Thyroid gland (tissue), 4 donors: ENCODE measurements at regions not wholly inside any gene's neighbourhood (a gene's known extent, or its start where the extent isn't known, plus 50 kb on each side); places are given as distances from the start of the nearest gene placed in this dataset.

ENCODE experiments used
- DNase-seq, 2 donors: peaks; one replicate each; pipeline ENCODE4 v3.0.0-alpha.2; 2019
- H3K27ac ChIP-seq, 3 donors: fragments of 200-600 bp; sonication (generic); 1 replicate in 2 of 3; 2 replicates in 1 of 3; pipeline ENCODE4 v1.5.1; 2016 to 2019; ENCODE audit warnings: mild to moderate bottlenecking in 1 of 3, moderate library complexity in 1 of 3
- H3K27me3 ChIP-seq: fragments of 200-600 bp; sonication (generic); one replicate; pipeline ENCODE4 v1.5.1; 2019
- H3K36me3 ChIP-seq, 2 donors: fragments of 200-600 bp; sonication (generic); one replicate each; pipeline ENCODE4 v1.5.1; 2016 to 2019
- H3K4me1 ChIP-seq, 2 donors: fragments of 200-600 bp; sonication (generic); one replicate each; pipeline ENCODE4 v1.5.1; 2017 to 2019
- H3K4me3 ChIP-seq, 3 donors: fragments of 200-600 bp; sonication (generic); replicated peaks in 1 of 3; 1 replicate in 2 of 3; 2 replicates in 1 of 3; pipeline ENCODE4 v1.5.1; 2016; ENCODE audit warnings: mild to moderate bottlenecking in 1 of 3
- H3K9me3 ChIP-seq: fragments of 200-600 bp; sonication (generic); one replicate; pipeline ENCODE4 v1.5.1; 2017
- POLR2A ChIP-seq, 2 donors: fragments of 450-650 bp; IDR thresholded peaks; one replicate each; pipeline ENCODE4 v1.6.1; 2017; ENCODE audit warnings: antibody characterized with exemption in 2 of 2, mild to moderate bottlenecking in 2 of 2, moderate library complexity in 1 of 2
- WGBS, 2 donors: methylation state at CpG; one replicate each; pipeline ENCODE4 v1.1.5; 2017; 5-methylcytosine and 5-hydroxymethylcytosine counted together
- intact Hi-C: fragments of 100-400 bp; cut with DNase I; formaldehyde crosslinking; loops from one replicate; pipeline ENCODE4 v1.15.1; 2023
- TF ChIP-seq, protein P1 (sequence below), 6 experiments: fragments of 200-600 bp in 3 of 6; fragments of 450-650 bp in 3 of 6; sonication (generic) in 3 of 6; IDR thresholded peaks; one replicate each; pipeline ENCODE4 v1.5.1; 2016 to 2019; ENCODE audit warnings: antibody characterized with exemption in 6 of 6, mild to moderate bottlenecking in 2 of 6, inconsistent platforms in 1 of 6, moderate library complexity in 1 of 6

DNA sequence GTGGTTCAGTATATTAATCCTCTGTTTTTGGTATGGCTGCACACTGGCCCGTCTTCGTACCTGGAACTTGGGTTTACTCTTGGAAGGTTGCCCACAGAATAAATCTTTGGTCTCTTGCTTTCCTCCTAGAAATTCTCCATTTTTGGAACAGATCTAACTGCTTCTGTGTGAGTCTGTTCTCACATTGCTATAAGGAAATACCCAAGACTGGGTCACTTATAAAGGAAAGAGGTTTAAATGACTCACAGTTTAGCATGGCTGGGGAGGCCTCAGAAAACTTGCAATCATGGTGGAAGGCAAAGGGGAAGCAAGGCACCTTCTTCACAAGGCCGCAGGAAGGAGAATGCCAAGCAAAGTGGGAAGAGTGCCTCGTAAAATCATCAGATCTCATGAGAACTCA lies 407.8 kb upstream of the PDE3A start:
- intact Hi-C loops, result no loop called here
- TF ChIP-seq, protein P1, sequence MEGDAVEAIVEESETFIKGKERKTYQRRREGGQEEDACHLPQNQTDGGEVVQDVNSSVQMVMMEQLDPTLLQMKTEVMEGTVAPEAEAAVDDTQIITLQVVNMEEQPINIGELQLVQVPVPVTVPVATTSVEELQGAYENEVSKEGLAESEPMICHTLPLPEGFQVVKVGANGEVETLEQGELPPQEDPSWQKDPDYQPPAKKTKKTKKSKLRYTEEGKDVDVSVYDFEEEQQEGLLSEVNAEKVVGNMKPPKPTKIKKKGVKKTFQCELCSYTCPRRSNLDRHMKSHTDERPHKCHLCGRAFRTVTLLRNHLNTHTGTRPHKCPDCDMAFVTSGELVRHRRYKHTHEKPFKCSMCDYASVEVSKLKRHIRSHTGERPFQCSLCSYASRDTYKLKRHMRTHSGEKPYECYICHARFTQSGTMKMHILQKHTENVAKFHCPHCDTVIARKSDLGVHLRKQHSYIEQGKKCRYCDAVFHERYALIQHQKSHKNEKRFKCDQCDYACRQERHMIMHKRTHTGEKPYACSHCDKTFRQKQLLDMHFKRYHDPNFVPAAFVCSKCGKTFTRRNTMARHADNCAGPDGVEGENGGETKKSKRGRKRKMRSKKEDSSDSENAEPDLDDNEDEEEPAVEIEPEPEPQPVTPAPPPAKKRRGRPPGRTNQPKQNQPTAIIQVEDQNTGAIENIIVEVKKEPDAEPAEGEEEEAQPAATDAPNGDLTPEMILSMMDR (IDR thresholded peaks at IDR 0.05), result no peak
- TF ChIP-seq POLR2A (IDR thresholded peaks at IDR 0.05), result no peak
- WGBS, 2 donors, result 96 to 97% methylated on average over 4 of the region's 4 CpGs

GRCh38 chr12:19962192-19962591 lies 406.1 kb upstream of the PDE3A start:
- no peak for DNase-seq
- H3K36me3 ChIP-seq, result no peaks in the 10 kb centered on the region
- H3K27me3 ChIP-seq, result no peaks in the 10 kb centered on the region
- H3K9me3 ChIP-seq, result no peaks in the 10 kb centered on the region
- intact Hi-C loops, result no loop called here
- no peak overlapping the region for H3K27ac ChIP-seq
- no peak overlapping the region for H3K4me3 ChIP-seq
- 61 to 66% methylated on average over 5 of the region's 5 CpGs for WGBS, 2 donors
- H3K4me1 ChIP-seq, result no peaks in the 10 kb centered on the region
- TF ChIP-seq, protein P1 (IDR thresholded peaks at IDR 0.05), result no peak
- TF ChIP-seq POLR2A (IDR thresholded peaks at IDR 0.05), result no peak

More for the DNA sequence above, 407.8 kb upstream of the PDE3A start:
- Histone ChIP-seq H3K4me3 (no peak overlapping the region), H3K27me3 (no peaks in the 10 kb centered on the region), H3K27ac (no peak overlapping the region), H3K36me3 (no peaks in the 10 kb centered on the region), H3K9me3 (no peaks in the 10 kb centered on the region), H3K4me1 (no peaks in the 10 kb centered on the region)
- DNase-seq, result no peak

GRCh38 chr12:19963972-19964371 lies 404.4 kb upstream of the PDE3A start:
- DNase-seq, result no peak
- H3K27ac ChIP-seq, result no peak overlapping the region
- TF ChIP-seq, protein P1 (IDR thresholded peaks at IDR 0.05), result no peak
- TF ChIP-seq POLR2A (IDR thresholded peaks at IDR 0.05), result no peak
- no peaks in the 10 kb centered on the region for H3K27me3 ChIP-seq
- intact Hi-C loops, result no loop called here
- peaks cover 0 to 6% of the 10 kb centered on the region in 2 donors for H3K4me1 ChIP-seq
- no peaks in the 10 kb centered on the region for H3K9me3 ChIP-seq
- H3K4me3 ChIP-seq, result no peak overlapping the region
- WGBS, 2 donors, result 76 to 79% methylated on average over 3 of the region's 3 CpGs
- H3K36me3 ChIP-seq, result no peaks in the 10 kb centered on the region

- no peaks in the 10 kb centered on the region for H3K27me3 ChIP-seq
- intact Hi-C loops, result no loop called here
- no peaks in the 10 kb centered on the region for H3K9me3 ChIP-seq
- peaks cover 0 to 6% of the 10 kb centered on the region in 2 donors for H3K4me1 ChIP-seq
- no peak overlapping the region for H3K4me3 ChIP-seq
- no peak for TF ChIP-seq POLR2A (IDR thresholded peaks at IDR 0.05)
- TF ChIP-seq, protein P1 (IDR thresholded peaks at IDR 0.05), result no peak
- no peak overlapping the region for H3K27ac ChIP-seq
- WGBS, 2 donors, result 59 to 88% methylated on average over 3 of the region's 3 CpGs
- H3K36me3 ChIP-seq, result no peaks in the 10 kb centered on the region
- no peak for DNase-seq
Measured at GRCh38 chr12:19964549-19964948, 403.8 kb upstream of the PDE3A start.

GRCh38 chr12:19965196-19966038 lies 402.9 kb upstream of the PDE3A start:
- Histone ChIP-seq H3K4me1 (peaks cover 0 to 6% of the 10 kb centered on the region in 2 donors), H3K9me3 (no peaks in the 10 kb centered on the region), H3K27ac (no peak overlapping the region), H3K36me3 (no peaks in the 10 kb centered on the region), H3K4me3 (no peak overlapping the region), H3K27me3 (no peaks in the 10 kb centered on the region)
- TF ChIP-seq, protein P1 (IDR thresholded peaks at IDR 0.05), result no peak
- no peak for TF ChIP-seq POLR2A (IDR thresholded peaks at IDR 0.05)
- 82 to 85% methylated on average over 3 of the region's 3 CpGs for WGBS, 2 donors
- no peak for DNase-seq
- intact Hi-C loops, result no loop called here
